PC-3 (cell line): ENCODE measurements at regions not wholly inside any gene's neighbourhood (a gene's known extent, or its start where the extent isn't known, plus 50 kb on each side); places are given as distances from the start of the nearest gene placed in this dataset.
"Not testable (repeated sequence)": the region's sequence is repeated elsewhere in the genome, so short reads cannot be mapped to it uniquely, and the experiment has no call there.

ENCODE experiments used
- ATAC-seq: fragments of 200-7000 bp; cut with Tn5 transposase; 2 replicates; pipeline ENCODE4 v1.9.1; 2020; ENCODE audit warnings: mild to moderate bottlenecking, moderate library complexity
- BruUV-seq: library from RNA; stranded (reverse); fragments of 400-500 nt; replicated peaks from 2 replicates; lab custom pipeline; 2021; lab: Mats Ljungman, UMichigan
- CTCF ChIA-PET: fragments of 300-600 bp; sonication (Branson Sonifier 250); formaldehyde crosslinking; loops from one replicate; lab custom pipeline; 2022; ENCODE audit warnings: antibody characterized with exemption; lab: Charles Lee
- POLR2A ChIA-PET: fragments of 300-600 bp; sonication (Branson Sonifier 250); formaldehyde crosslinking; loops from one replicate; lab custom pipeline; 2022; ENCODE audit warnings: antibody characterized with exemption; ENCODE audit not compliant: unreplicated experiment; lab: Charles Lee
- DNase-seq: peaks from one replicate; pipeline ENCODE4 v3.0.0-alpha.2; 2015
- H2AFZ ChIP-seq: fragments of 300-600 bp; sonication (generic); 2 replicates; pipeline ENCODE4 v1.6.0; 2016; ENCODE audit warnings: antibody characterized with exemption, low read length
- H3F3A ChIP-seq: fragments of 300-600 bp; sonication (generic); one replicate; pipeline ENCODE4 v1.6.0; 2017; ENCODE audit warnings: antibody characterized with exemption, low read length, control low read depth, mild to moderate bottlenecking; ENCODE audit not compliant: unreplicated experiment
- H3K27ac ChIP-seq: fragments of 300-600 bp; sonication (generic); 2 replicates; pipeline ENCODE4 v1.5.1; 2016; ENCODE audit warnings: mild to moderate bottlenecking, low read length
- H3K27me3 ChIP-seq: fragments of 300-600 bp; sonication (generic); 2 replicates; pipeline ENCODE4 v1.6.1; 2016; ENCODE audit warnings: low read length, mixed read lengths
- H3K36me3 ChIP-seq: fragments of 300-600 bp; sonication (generic); 2 replicates; pipeline ENCODE4 v1.6.1; 2016; ENCODE audit warnings: low read depth, mixed run types, low read length, mixed read lengths
- H3K4me1 ChIP-seq: fragments of 300-600 bp; sonication (generic); 2 replicates; pipeline ENCODE4 v1.5.1; 2016; ENCODE audit warnings: low read length; ENCODE audit not compliant: insufficient read depth
- H3K4me2 ChIP-seq: fragments of 300-600 bp; sonication (generic); 2 replicates; pipeline ENCODE4 v1.6.0; 2016; ENCODE audit warnings: low read length
- H3K4me3 ChIP-seq: fragments of 300-600 bp; sonication (generic); 2 replicates; pipeline ENCODE4 v1.5.1; 2016; ENCODE audit warnings: mild to moderate bottlenecking, low read length, mixed read lengths
- H3K79me2 ChIP-seq: fragments of 300-600 bp; sonication (generic); 2 replicates; pipeline ENCODE4 v1.6.1; 2017; ENCODE audit warnings: low read length, mixed read lengths
- H3K9ac ChIP-seq: fragments of 300-600 bp; sonication (generic); 2 replicates; pipeline ENCODE4 v1.6.0; 2016; ENCODE audit warnings: mild to moderate bottlenecking, low read length
- H3K9me2 ChIP-seq: fragments of 300-600 bp; sonication (generic); replicated peaks from 2 replicates; pipeline ENCODE4 v1.6.1; 2016; ENCODE audit warnings: mixed run types, low read length, mixed read lengths
- H3K9me3 ChIP-seq: fragments of 300-600 bp; sonication (generic); 2 replicates; pipeline ENCODE4 v1.6.1; 2016; ENCODE audit warnings: low read length, mixed read lengths
- H4K20me1 ChIP-seq: fragments of 300-600 bp; sonication (generic); 2 replicates; pipeline ENCODE4 v1.6.1; 2016; ENCODE audit warnings: low read length, mixed read lengths
- CTCF ChIP-seq: fragments of 300-600 bp; sonication (generic); conservative IDR thresholded peaks from 2 replicates; pipeline ENCODE4 v1.5.1; 2017; ENCODE audit warnings: antibody characterized with exemption, low read depth, mild to moderate bottlenecking, low read length
- EZH2 ChIP-seq: fragments of 300-600 bp; sonication (generic); IDR thresholded peaks from one replicate; pipeline ENCODE4 v1.6.1; 2017; ENCODE audit warnings: antibody characterized with exemption, mild to moderate bottlenecking, low read length; ENCODE audit not compliant: unreplicated experiment
- EZH2phosphoT487 ChIP-seq: fragments of 300-600 bp; sonication (generic); IDR thresholded peaks from 2 replicates; pipeline ENCODE4 v1.6.1; 2018; ENCODE audit warnings: mild to moderate bottlenecking, antibody characterized with exemption, low read length, borderline replicate concordance
- intact Hi-C: fragments of 100-400 bp; cut with micrococcal nuclease; formaldehyde crosslinking; loops from 2 replicates; pipeline ENCODE4 v1.9.0; 2023

DNA sequence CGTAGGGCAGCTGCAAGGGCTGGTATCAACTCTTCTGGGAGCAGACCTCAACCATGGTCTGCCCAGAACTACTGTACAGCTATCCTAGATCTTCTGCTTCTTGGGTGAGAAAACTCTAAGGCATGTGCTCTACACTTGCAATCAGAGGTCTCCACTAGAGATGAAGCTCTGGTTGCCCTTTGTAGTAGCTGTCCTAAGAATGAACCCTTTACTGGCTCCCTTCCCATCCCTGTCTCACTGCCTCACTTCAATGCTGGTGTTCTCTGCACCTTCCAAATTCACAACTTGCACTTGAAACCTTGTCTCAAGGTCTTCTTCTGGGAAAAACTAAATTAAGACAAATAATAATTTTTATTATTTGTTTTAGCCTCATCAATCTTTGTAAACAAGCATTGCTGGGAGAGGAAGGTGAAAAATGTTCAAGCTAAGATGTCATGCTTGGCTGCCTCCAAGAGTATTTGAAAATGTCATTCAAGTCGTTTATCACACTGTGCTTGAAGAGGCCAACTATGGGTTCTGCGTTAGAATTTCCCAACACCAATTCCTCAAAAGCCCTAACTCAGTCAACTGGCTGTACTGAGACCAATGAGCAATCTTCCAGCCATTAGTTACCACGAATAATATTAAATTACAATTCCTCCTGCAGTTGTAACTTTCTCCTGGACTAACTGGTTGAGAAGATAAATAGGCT is 216.9 kb upstream of the ADRA1D start:
- ChIA-PET CTCF (no interaction called here), POLR2A (no interaction called here)
- H3K9me2 ChIP-seq: no peaks in the 10 kb centered on the region
- H3K27me3 ChIP-seq: no peaks in the 10 kb centered on the region
- no peak overlapping the region for H3K27ac ChIP-seq
- H2AFZ ChIP-seq: no peak overlapping the region
- intact Hi-C loops: no loop called here
- peaks cover 20% of the 10 kb centered on the region for H3K4me1 ChIP-seq
- no peaks in the 10 kb centered on the region for H4K20me1 ChIP-seq
- no peak overlapping the region for H3K4me2 ChIP-seq
- H3K4me3 ChIP-seq: no peak overlapping the region
- TF ChIP-seq EZH2: no peak
- no peak for TF ChIP-seq CTCF
- TF ChIP-seq EZH2phosphoT487: no peak
- H3F3A ChIP-seq: no peaks in the 10 kb centered on the region
- no peaks in the 10 kb centered on the region for H3K36me3 ChIP-seq
- no TSS peak for BruUV-seq
- DNase-seq (no peak), ATAC-seq (no peak)
- H3K9ac ChIP-seq: no peak overlapping the region
- no peaks in the 10 kb centered on the region for H3K79me2 ChIP-seq
- no peaks in the 10 kb centered on the region for H3K9me3 ChIP-seq

DNA sequence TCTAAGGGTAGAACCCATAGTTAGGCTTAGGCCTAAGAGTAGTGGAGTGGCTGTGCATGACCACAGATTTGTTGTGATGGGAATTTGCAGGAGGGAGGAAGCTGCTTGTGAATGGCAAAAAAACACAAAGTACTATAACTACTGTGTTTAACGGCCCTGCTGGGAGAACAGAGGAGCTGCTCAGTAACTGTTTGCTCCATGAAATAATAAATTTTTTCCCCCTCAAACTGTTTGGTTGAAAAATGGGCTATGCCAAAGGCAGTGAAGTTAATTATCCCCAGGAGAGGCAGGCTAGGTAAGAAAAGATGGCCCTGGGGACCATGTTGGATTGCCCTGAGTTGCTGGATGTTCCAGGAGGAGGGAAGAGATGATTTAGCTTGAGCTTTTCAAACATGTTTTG is 216.1 kb upstream of the ADRA1D start:
- H4K20me1 ChIP-seq: no peaks in the 10 kb centered on the region
- no peaks in the 10 kb centered on the region for H3K27me3 ChIP-seq
- no peak for TF ChIP-seq EZH2
- no TSS peak for BruUV-seq
- H3K4me2 ChIP-seq: no peak overlapping the region
- H3F3A ChIP-seq: no peaks in the 10 kb centered on the region
- intact Hi-C loops: no loop called here
- no peak overlapping the region for H3K9ac ChIP-seq
- no peak overlapping the region for H3K4me3 ChIP-seq
- H3K27ac ChIP-seq: no peak overlapping the region
- CTCF ChIA-PET: interaction anchor here (0.7 kb wide), 1 partner anchor 22 kb away, joined by 3 read pairs; no protein-coding TSS in a partner anchor
- no peaks in the 10 kb centered on the region for H3K9me2 ChIP-seq
- ATAC-seq (no peak), DNase-seq (no peak)
- no peak overlapping the region for H2AFZ ChIP-seq
- POLR2A ChIA-PET: no interaction called here
- H3K79me2 ChIP-seq: no peaks in the 10 kb centered on the region
- H3K9me3 ChIP-seq: no peaks in the 10 kb centered on the region
- no peaks in the 10 kb centered on the region for H3K36me3 ChIP-seq
- H3K4me1 ChIP-seq: peaks cover 12% of the 10 kb centered on the region

DNA sequence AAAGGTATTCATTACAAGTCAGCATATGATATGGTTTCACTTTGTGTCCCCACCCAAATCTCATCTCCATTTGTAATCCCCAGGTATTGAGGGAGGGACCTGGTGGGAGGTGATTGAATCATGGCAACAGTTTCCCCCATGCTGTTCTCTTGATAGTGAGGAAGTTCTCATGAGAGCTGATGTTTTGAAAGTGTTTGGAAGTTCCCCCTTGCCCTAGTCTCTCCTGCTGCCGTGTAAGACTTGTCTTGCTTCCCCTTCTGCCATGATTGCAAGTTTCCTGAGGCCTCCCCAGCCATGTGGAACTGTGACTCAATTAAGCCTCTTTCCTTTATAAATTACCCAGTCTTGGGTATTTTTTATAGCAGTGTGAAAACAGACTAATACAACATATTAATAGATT is 213.7 kb upstream of the ADRA1D start:
- H3K9me3 ChIP-seq: not testable (repeated sequence)

More for the DNA sequence above, 213.7 kb upstream of the ADRA1D start:
- H3K36me3 ChIP-seq, H3K79me2 ChIP-seq, intact Hi-C loops, DNase-seq, H3K4me2 ChIP-seq, CTCF ChIA-PET, H2AFZ ChIP-seq, H4K20me1 ChIP-seq, H3K27ac ChIP-seq, H3K9me2 ChIP-seq, H3K4me3 ChIP-seq, POLR2A ChIA-PET, ATAC-seq, BruUV-seq, H3K27me3 ChIP-seq, H3K9ac ChIP-seq: not testable (repeated sequence)
- Histone ChIP-seq H3K4me1 (peaks cover 29% of the 10 kb centered on the region), H3F3A (peaks cover 10% of the 10 kb centered on the region)
